Cardiac septum (tissue), 1 donor: ENCODE measurements at regions not wholly inside any gene's neighbourhood (a gene's known extent, or its start where the extent isn't known, plus 50 kb on each side); places are given as distances from the start of the nearest gene placed in this dataset.
"Not testable (repeated sequence)": the region's sequence is repeated elsewhere in the genome, so short reads cannot be mapped to it uniquely, and the experiment has no call there.

Experiments used
- DNase-seq: peaks from one replicate; pipeline ENCODE4 v3.0.0-alpha.2; 2020; ENCODE audit warnings: low spot score
- intact Hi-C: fragments of 100-400 bp; cut with DNase I; formaldehyde crosslinking; loops from one replicate; pipeline ENCODE4 v1.14.0; 2022
- donor health status: DM: no; HTN: no; CAD: no.

GRCh38 chr6:88502391-88502790 is 336.2 kb upstream of the CNR1 start:
- intact Hi-C loops, result no loop called here
- no peak for DNase-seq

- intact Hi-C loops, result loop anchor here (10.0 kb wide), 1 partner anchor 565 kb away; no protein-coding TSS in a partner anchor
- no peak for DNase-seq
These were observed 333.9 kb upstream of the CNR1 start for GRCh38 chr6:88499845-88500699.

DNA sequence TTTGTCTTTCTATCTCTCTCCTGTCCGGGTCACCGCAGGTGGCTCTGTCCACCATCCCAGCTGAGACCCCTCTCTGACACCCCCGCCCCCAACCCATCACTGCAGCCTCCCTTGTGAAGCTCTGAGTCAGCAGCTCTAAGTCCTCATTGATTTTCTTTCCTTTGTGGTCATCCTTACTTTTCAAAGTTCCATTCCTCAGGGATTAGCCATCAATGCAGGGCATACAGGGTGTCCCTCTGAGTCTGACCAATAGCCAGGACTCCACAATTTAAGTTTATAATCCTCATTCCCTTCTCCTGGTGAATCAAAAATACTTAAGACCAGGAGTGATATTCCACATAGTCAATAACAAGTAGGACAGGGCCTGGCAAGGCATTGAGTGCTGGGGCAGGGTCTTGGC is 333.3 kb upstream of the CNR1 start:
- DNase-seq, result no peak
- intact Hi-C loops, result loop anchor here (10.0 kb wide), 1 partner anchor 565 kb away; no protein-coding TSS in a partner anchor

DNA sequence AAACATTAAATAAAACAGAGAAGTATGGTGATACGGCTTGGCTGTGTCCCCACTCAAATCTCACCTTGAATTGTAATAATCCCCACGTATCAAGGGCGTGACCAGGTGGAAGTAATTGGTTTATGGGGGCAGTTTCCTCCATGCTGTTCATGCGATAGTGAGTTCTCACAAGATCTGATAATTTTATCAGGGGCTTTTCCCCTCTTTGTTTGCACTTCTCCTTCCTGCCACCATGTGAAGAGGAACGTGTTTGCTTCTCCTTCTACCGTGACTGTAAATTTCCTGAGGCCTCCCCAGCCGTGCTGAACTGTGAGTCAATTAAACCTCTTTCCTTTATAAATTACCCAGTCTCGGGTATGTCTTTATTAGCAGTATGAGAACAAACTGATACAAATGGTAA is 331.3 kb upstream of the CNR1 start:
- intact Hi-C loops, result loop anchor here (10.0 kb wide), 1 partner anchor 563 kb away; no protein-coding TSS in a partner anchor
- not testable (repeated sequence) for DNase-seq

- intact Hi-C loops, result loop anchor here (10.0 kb wide), 1 partner anchor 560 kb away; no protein-coding TSS in a partner anchor
- DNase-seq, result no peak
These were observed 328.4 kb upstream of the CNR1 start for GRCh38 chr6:88494401-88495140.

- intact Hi-C loops, result loop anchor here (10.0 kb wide), 1 partner anchor 559 kb away; no protein-coding TSS in a partner anchor
These were observed 327.6 kb upstream of the CNR1 start for GRCh38 chr6:88493717-88494116.

GRCh38 chr6:88492824-88493223 is 326.7 kb upstream of the CNR1 start:
- intact Hi-C loops, result loop anchor here (10.0 kb wide), 1 partner anchor 558 kb away; no protein-coding TSS in a partner anchor

More at GRCh38 chr6:88493717-88494116, 327.6 kb upstream of the CNR1 start:
- DNase-seq, result no peak

GRCh38 chr6:88492241-88492640 is 326.1 kb upstream of the CNR1 start:
- DNase-seq, result no peak
- intact Hi-C loops, result loop anchor here (10.0 kb wide), 1 partner anchor 557 kb away; no protein-coding TSS in a partner anchor

More at GRCh38 chr6:88492824-88493223, 326.7 kb upstream of the CNR1 start:
- DNase-seq, result no peak

DNA sequence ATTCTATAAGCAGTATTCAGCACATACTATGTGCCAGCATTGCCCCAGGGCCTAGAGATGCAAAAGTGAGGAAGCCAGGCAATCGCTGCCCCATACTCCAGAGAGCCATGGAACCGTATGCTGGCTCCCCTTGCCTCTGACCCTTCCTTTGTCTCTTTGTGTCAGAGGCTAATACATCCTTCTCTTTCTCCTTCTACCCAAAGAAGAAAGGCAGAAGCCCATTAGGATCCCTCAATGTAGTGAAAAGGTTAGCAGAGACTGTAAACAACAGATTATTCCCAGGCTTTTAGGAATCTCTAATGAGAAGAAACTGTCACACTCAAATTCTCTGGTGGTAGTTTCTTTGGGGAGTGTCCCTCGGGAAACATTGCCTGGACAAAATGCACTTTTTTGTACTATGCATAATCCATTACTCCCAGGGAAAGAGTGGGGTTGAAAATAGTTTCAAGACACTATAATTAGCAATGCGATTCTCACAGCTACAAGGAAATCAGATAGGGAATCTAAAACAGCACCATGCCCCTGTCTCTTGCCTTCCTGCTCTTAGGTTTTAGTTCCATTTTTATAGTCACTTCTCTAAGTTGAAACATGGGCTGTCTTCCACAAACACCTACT is 325.2 kb upstream of the CNR1 start:
- intact Hi-C loops, result loop anchor here (10.0 kb wide), 1 partner anchor 557 kb away; no protein-coding TSS in a partner anchor
- DNase-seq, result no peak

DNA sequence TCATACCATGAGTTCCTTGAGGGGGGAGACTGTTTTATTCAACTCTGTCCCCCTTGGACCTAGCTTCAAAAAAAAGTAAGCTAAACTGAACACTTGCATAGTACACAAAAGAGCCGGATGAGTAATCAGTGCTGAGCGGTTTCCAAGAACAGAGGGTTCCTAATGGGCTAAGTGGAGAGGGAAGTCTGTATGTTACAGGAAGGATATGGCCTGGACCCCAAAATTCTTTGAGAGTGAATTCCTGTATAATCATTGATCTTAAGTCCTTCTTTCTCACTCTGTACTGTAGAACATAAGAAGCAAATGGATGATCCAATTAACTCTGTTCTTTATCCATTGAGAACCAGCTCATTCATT is 324.7 kb upstream of the CNR1 start:
- intact Hi-C loops, result loop anchor here (10.0 kb wide), 1 partner anchor 556 kb away; no protein-coding TSS in a partner anchor
- no peak for DNase-seq

- no peak for DNase-seq
- intact Hi-C loops, result loop anchor here (10.0 kb wide), 1 partner anchor 556 kb away; no protein-coding TSS in a partner anchor
These were observed 324.2 kb upstream of the CNR1 start for GRCh38 chr6:88490195-88490907.

DNA sequence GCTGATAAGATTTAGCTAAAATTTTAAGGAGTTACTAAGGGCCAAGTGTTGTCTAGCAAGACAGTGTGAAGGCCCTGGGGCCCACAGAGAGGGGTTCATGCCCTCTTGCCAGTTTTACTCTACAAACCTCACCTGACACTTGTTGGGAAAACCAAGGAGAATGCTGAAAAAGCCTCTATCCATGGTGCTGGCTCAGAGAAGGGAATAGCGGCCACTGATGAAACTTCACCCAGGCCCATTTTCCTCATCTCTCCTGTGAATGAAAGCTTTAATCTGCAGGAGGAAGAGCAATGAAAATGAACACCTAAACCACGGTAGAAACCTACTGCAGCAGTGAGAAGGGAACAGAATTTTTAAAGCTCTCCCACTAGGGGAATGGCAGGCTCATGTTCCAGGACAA is 317.3 kb upstream of the CNR1 start:
- intact Hi-C loops, result no loop called here
- no peak for DNase-seq

DNA sequence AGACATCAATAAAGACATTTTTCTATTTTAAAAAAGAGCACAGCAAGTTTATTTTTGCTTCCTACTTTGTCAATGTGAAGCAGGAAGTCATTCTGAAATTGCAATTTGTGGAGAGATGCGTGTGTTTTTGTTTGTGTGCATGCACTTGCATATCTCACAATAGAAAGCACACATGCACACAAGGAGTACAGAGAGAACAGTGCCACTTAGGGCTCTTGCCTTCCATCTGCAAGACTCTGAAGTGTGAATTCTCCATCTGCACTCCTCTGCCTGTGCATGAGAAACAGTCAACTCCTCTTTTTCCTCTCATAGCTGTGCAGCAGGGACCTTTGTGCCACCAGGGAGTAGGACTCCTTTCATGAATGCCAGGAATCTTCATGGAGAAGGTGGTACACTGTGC is 316.3 kb upstream of the CNR1 start:
- DNase-seq, result no peak
- intact Hi-C loops, result no loop called here

DNA sequence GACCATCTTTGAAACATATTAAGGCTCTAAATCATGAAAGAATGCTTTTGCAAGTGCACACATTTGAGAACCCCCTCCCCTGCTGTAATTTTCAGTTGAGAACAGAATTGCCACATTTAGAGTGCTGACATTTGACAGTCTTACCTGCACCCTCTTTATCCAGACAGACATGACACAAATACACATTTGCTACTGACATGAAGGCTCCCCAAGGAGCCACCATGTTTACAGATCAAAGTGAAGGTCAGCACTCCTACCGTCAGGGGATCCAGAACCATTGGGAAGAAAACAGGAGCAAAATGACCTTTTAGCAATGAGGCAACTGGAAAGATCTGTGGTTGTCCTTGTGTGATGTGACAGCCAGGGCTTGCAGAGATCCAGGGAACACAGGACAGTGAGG is 315.4 kb upstream of the CNR1 start:
- intact Hi-C loops, result no loop called here

GRCh38 chr6:88480816-88481215 is 314.7 kb upstream of the CNR1 start:
- no peak for DNase-seq
- intact Hi-C loops, result no loop called here

More for the DNA sequence above, 315.4 kb upstream of the CNR1 start:
- no peak for DNase-seq

DNA sequence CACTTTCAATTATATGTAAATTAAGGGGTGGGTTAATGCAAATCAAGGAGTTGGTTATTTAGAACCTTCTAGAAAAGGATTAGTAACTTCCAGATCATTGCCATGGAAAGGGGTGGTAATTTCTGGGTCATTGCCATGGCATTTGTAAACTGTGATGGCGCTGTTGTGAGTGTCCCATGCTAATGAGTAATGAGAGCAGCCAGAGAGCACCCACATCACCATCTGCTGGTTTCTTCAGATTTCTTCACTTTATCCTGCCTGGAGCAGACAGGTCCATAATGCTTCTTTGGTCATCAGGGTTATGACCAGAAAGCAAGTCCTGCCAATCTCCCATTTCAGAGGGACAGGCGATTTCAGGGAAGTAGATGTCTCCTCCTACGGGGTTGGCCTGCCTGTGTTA is 311.3 kb upstream of the CNR1 start:
- intact Hi-C loops, result no loop called here
- no peak for DNase-seq

DNA sequence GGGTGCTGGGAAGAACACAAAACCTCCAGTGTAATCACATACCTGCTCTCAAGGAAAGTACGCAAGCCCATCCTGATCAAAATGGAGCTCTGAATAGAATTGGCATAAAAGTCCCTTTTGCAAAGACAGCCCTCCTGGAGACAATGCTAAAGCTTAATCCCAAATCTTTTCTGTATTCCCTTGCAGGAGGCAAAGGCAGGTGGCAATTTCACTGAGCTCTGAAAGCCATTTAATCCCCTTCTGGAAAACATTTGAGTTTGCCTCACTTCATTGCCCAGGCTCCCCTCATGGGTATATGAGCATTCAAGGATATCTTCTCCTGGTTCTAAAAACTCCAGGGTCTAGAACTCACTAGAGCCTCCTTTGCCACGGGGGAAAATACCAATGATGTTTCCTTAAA is 310.2 kb upstream of the CNR1 start:
- intact Hi-C loops, result no loop called here

DNA sequence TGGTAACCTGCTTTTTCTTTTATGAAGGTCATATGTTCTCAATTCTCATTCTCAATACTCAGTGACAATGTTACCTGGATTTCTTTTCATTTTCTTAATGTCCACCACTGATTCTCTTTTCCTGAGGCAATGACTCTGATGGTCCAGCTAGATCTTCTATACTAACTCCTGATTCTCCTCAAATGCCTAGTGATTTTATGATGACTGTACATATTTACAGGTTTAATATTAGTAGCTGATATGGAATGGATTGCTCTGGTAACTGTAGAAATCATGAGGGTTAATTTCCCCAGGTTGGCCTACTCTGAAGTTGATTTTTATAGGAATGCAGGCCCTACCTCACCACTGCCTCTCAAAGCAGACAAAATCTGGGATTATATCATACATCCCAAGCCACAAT is 308.6 kb upstream of the CNR1 start:
- DNase-seq, result no peak

More for the DNA sequence above, 310.2 kb upstream of the CNR1 start:
- no peak for DNase-seq

DNA sequence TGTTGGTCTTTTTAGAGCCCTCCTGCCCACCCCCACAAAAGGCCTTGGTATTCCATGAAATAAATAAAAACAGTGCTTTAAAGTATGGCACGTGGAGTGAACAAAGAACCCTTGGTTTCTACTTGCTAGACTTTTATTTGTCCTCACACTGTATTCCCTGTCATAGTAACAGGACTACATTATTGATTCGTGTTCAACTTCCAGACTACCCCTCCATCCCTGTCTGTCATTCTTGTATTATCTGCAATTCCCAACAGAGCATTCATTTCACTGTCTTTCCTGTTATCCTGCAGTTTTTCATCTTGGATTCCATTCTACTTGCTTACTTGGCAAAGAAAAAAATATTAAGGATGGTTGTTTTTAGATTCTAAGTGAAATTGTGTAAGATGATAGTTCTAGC is 307.4 kb upstream of the CNR1 start:
- intact Hi-C loops, result no loop called here
- no peak for DNase-seq

More for the DNA sequence above, 308.6 kb upstream of the CNR1 start:
- intact Hi-C loops, result no loop called here
